Endometrial microvascular endothelial cells (primary cell): ENCODE measurements at regions not wholly inside any gene's neighbourhood (a gene's known extent, or its start where the extent isn't known, plus 50 kb on each side); places are given as distances from the start of the nearest gene placed in this dataset.

Source experiments
- in situ Hi-C: cut with HindIII; loops from 2 replicates; pipeline ENCODE4 v1.10.0; 2017; ENCODE audit warnings: low sequenced_read_pairs, low pct_unique_long_range_greater_than_20kb; ENCODE audit errors: inconsistent ontology term

GRCh38 chr16:87230571-87230970 lies 86.6 kb downstream of the C16orf95 start:
- in situ Hi-C loops: no loop called here

DNA sequence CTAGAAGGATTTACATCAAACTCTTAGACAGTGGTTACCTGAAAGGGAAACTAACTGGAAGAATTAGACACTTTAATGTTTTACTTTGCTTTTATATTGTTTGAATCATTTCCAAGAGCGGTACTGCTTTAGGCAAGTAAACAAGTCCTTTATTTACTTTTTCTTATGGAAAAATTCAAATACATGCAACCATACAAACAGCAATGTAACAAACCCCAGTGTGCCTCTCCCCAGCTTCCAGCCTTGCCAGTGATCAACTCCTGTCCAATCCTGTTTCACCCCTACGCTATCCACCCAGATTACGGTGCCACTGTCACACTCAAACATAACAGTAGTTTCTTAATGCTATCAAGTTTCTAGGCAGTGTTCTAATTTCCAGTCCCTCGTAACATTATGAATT lies 85.9 kb downstream of the C16orf95 start:
- in situ Hi-C loops: no loop called here

DNA sequence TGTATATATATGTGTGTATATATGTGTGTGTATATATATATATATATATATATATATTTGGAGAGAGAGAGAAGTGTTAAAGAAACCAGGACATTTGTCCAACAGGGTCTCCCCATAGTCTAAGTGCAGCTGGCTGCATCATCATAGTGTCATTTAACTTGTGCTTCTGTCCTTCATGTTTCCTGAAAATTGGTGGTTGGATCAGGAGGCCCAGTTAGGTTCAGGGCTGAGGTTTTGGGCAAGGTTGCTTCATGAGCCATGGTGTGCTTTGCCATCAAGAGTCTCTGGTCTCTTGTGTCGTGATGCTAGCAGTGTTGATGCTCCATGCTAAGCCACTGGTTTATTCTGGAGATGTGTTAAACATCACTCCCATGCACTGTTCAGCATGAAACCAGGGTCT lies 85.3 kb downstream of the C16orf95 start:
- in situ Hi-C loops: no loop called here

DNA sequence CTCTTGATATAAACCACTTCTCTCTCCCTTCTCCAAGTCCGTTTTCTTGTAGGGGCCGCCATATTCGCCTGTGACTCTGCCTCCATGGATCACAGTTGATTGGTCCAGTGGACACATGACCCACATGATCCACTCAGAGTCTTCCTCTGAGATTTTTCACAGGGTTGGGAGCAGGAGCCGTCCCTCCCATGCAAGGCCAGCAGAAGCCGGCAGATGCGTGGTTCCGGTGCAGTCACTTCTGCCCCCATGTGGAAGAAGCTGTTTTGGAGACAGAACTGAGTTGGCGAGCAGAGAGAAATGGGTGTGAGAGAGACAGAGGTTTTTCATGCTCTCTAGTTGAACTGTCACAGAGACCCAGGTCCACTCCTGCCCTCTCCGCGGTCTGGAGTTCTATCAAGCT lies 83.3 kb downstream of the C16orf95 start:
- in situ Hi-C loops: no loop called here

- in situ Hi-C loops: no loop called here
Measured at GRCh38 chr16:87234601-87235000, 82.6 kb downstream of the C16orf95 start.

- in situ Hi-C loops: no loop called here
Measured at GRCh38 chr16:87235810-87236515, 81.2 kb downstream of the C16orf95 start.

- in situ Hi-C loops: no loop called here
Measured at GRCh38 chr16:87236516-87237115, 80.6 kb downstream of the C16orf95 start.

- in situ Hi-C loops: no loop called here
Measured at GRCh38 chr16:87238361-87238715, 78.9 kb downstream of the C16orf95 start.

DNA sequence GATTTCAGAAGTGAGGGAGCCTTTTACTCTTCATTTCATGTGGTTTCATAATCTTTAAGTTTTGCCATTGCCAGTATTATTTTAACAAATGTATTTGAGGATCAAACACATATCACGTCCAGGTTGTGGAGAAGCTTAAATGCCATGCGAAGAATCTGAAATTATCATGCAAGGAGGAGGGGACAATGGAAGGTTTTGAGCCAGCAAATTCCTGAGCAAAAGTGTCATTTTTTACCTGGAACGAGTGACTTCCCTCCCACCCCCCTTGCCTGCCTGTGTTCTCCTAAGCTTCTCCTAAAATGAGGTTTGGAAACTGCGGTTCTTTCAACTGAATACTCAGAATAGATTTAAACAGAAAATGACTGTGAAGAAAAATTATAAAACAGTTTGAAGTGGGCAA lies 77.6 kb downstream of the C16orf95 start:
- in situ Hi-C loops: no loop called here

- in situ Hi-C loops: no loop called here
Measured at GRCh38 chr16:87240211-87241136, 76.7 kb downstream of the C16orf95 start.

GRCh38 chr16:87241137-87241771 lies 75.9 kb downstream of the C16orf95 start:
- in situ Hi-C loops: no loop called here

- in situ Hi-C loops: no loop called here
Measured at GRCh38 chr16:87243478-87243877, 73.7 kb downstream of the C16orf95 start.

- in situ Hi-C loops: no loop called here
Measured at GRCh38 chr16:87244636-87245197, 72.5 kb downstream of the C16orf95 start.

- in situ Hi-C loops: no loop called here
Measured at GRCh38 chr16:87245511-87245910, 71.7 kb downstream of the C16orf95 start.

DNA sequence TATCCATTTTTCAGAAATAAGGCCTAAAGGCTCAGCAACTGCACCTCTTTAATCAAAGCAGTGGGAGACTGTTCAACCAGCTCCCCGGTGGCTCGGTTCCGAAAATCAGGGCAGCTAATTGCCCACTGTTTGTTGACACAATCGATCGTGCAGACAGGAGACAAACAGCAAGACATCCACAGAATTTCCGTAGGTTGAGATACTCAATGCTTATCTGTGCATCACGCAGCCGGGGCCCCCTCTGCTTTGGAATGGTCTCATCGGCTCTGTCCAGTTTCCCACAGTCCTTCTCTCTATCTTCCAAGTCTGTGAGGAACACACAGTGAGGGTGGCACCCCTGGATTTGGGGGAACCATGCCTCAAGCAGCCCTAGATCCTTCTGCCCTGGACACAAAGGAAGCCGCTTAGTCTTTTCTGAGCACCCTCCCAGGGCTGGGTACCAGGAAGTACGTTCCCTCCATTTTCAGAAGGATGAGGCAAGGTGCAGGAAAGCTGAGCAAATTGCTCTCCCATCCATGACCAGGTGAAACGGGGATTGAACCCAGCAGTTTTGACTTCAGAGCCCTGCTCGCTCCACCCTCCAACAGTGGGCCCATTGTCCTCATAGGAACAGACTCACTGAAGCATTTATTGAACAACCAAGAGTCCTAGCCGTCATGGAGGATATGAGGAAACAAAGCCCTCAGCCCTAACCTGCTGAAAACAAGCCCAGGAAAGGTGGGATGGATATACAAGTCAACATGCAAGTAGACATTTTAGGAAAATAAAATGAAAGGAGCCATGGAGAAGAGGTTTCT lies 70.7 kb downstream of the C16orf95 start:
- in situ Hi-C loops: no loop called here

- in situ Hi-C loops: no loop called here
Measured at GRCh38 chr16:87248714-87249113, 68.5 kb downstream of the C16orf95 start.

DNA sequence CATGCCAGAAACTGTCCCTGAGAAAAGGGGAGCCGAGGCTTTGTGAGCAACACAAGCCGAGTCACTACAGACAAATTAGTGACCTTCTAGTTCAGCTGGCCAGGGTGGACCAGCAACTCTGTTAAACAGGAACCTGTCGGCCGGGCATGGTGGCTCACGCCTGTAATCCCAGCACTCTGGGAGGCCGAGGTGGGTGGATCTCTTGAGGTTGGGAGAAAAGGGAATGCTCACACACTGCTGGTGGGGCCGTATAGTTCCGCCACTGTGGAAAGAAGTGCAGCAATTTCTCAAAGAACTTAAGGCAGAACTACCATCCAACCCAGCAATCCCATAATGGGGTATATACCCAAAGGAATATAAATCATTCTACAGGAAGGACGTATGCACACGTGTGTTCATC lies 67.8 kb downstream of the C16orf95 start:
- in situ Hi-C loops: no loop called here

DNA sequence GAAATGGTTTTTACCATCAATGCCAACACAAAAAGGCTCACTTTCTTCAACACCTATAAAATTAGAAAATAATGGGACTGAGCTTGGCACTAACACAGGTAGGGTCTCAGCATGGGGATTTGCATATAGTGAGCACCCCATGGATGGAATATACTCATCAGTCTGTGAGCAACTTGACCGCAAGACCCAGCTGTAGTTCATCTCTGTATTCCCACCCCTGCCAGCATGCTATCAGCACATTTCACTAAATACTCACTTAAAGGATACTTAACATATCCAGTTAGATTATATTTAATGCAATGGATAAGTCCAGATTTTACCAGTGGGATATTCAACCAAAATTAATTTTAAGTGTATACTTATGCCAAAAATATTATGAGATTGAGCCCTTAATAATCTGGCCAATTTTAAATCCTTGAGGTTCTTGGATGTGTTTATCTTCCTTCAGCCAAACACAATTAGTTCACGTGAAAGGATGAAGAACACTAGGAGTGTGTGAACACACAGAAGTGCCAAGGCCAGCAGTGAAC lies 66.7 kb downstream of the C16orf95 start:
- in situ Hi-C loops: no loop called here
